HEK293 (cell line): ENCODE measurements at regions not wholly inside any gene's neighbourhood (a gene's known extent, or its start where the extent isn't known, plus 50 kb on each side); places are given as distances from the start of the nearest gene placed in this dataset.

Source experiments
- HOXA7 ChIP-seq: sonication (generic); formaldehyde crosslinking; IDR thresholded peaks from 2 replicates; pipeline ENCODE4 v1.8.1; 2022; ENCODE audit warnings: missing genetic modification reagents, borderline replicate concordance
- MZF1 ChIP-seq: fragments of 450-650 bp; formaldehyde crosslinking; IDR thresholded peaks from 2 replicates; pipeline ENCODE4 v1.5.1; 2017; ENCODE audit warnings: missing biosample characterization, missing genetic modification characterization, borderline replicate concordance
- SALL2 ChIP-seq: fragments of 450-650 bp; formaldehyde crosslinking; IDR thresholded peaks from 2 replicates; pipeline ENCODE4 v1.5.0; 2017; ENCODE audit warnings: missing biosample characterization, mild to moderate bottlenecking, missing genetic modification characterization, borderline replicate concordance
- ZBTB1 ChIP-seq: fragments of 450-650 bp; formaldehyde crosslinking; IDR thresholded peaks from 2 replicates; pipeline ENCODE4 v1.5.1; 2016; ENCODE audit warnings: missing biosample characterization, missing genetic modification characterization
- ZNF114 ChIP-seq: fragments of 450-650 bp; formaldehyde crosslinking; IDR thresholded peaks from 2 replicates; pipeline ENCODE4 v1.5.0; 2017; ENCODE audit warnings: missing biosample characterization, missing genetic modification characterization
- ZNF37A ChIP-seq: fragments of 450-650 bp; IDR thresholded peaks from 2 replicates; pipeline ENCODE4 v1.5.1; 2018; ENCODE audit warnings: missing biosample characterization, missing genetic modification characterization
- ZXDB ChIP-seq: fragments of 450-650 bp; formaldehyde crosslinking; IDR thresholded peaks from 2 replicates; pipeline ENCODE4 v1.5.1; 2016; ENCODE audit warnings: missing biosample characterization, missing genetic modification characterization
- TF ChIP-seq, protein P1 (sequence below): fragments of 450-650 bp; formaldehyde crosslinking; IDR thresholded peaks from 2 replicates; pipeline ENCODE4 v1.5.1; 2016; ENCODE audit warnings: missing biosample characterization, missing genetic modification characterization

DNA sequence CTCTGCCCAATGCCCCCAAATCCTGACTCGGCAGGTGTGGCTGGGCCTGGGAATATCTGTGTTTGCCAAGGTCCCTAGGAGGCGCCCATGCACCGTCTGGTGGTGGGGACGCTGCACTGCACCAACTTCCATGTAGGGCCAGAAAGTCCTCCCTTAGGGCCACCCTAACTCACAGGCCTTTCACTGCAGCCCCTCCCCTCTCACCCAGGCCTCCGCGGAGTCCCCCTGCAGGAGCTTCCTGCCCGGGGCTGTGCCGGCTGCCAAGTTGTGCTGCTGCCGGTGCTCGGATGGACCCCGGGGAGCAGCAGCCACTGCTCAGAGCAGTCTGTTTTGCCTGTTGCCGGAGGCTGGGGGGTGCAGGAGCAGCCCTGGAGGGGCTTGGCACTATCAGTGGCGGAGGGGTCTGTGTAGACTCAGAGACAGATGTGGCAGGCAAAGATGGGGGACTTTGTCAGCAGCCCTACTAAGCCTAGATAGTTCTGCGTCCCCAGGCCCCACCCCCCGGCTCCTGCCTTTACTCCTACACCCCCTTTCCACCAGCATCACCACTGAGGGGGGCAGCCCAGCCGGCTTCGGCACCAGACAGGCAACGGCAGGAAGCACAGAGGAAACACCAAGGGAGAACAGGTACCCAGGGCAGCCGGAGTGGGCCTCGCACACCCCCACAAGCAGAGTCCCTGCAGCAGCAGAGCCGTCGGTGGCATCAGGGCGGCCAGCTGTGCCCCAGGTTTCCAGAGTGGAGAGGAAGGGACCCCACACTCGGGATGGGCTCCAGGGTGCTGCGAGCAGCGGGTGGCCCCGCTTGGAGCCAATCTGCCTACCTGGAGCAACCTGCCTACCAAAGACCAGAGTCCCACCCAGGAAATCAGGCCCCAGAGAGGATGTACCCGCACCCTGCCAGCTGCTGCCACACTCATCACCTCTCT lies 124.3 kb downstream of the TRIM29 start:
- TF ChIP-seq SALL2 (tag by site-specific recombination) (no peak), MZF1 (no peak), ZNF37A (no peak), HOXA7 (no peak), ZBTB1 (no peak), ZNF114 (tag by site-specific recombination) (no peak), ZXDB (tag by site-specific recombination) (no peak)
- TF ChIP-seq, protein P1, sequence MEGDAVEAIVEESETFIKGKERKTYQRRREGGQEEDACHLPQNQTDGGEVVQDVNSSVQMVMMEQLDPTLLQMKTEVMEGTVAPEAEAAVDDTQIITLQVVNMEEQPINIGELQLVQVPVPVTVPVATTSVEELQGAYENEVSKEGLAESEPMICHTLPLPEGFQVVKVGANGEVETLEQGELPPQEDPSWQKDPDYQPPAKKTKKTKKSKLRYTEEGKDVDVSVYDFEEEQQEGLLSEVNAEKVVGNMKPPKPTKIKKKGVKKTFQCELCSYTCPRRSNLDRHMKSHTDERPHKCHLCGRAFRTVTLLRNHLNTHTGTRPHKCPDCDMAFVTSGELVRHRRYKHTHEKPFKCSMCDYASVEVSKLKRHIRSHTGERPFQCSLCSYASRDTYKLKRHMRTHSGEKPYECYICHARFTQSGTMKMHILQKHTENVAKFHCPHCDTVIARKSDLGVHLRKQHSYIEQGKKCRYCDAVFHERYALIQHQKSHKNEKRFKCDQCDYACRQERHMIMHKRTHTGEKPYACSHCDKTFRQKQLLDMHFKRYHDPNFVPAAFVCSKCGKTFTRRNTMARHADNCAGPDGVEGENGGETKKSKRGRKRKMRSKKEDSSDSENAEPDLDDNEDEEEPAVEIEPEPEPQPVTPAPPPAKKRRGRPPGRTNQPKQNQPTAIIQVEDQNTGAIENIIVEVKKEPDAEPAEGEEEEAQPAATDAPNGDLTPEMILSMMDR (tag by site-specific recombination) = peak; percentile 63
